HepG2 (cell line): ENCODE measurements at regions not wholly inside any gene's neighbourhood (a gene's known extent, or its start where the extent isn't known, plus 50 kb on each side); places are given as distances from the start of the nearest gene placed in this dataset.

Experiments
- ARID5B ChIP-seq: IDR thresholded peaks from 2 replicates; pipeline ENCODE4 v1.4.0; 2020; ENCODE audit warnings: mild to moderate bottlenecking, missing genetic modification reagents
- FOXK1 ChIP-seq: sonication (generic); formaldehyde crosslinking; IDR thresholded peaks from 2 replicates; pipeline ENCODE4 v1.4.0; 2020; ENCODE audit warnings: low read depth, missing genetic modification reagents, borderline replicate concordance
- GATAD2A ChIP-seq: IDR thresholded peaks from 2 replicates; pipeline ENCODE4 v1.6.1; 2016
- HMGXB3 ChIP-seq: sonication (generic); formaldehyde crosslinking; IDR thresholded peaks from 2 replicates; pipeline ENCODE4 v1.4.0; 2020; ENCODE audit warnings: missing genetic modification reagents, borderline replicate concordance
- MAX ChIP-seq: IDR thresholded peaks from 2 replicates; pipeline ENCODE4 v1.6.1; 2012; ENCODE audit warnings: inconsistent platforms
- NFRKB ChIP-seq: fragments of 450-650 bp; IDR thresholded peaks from 2 replicates; pipeline ENCODE4 v1.6.1; 2017
- NR0B2 ChIP-seq: sonication (generic); formaldehyde crosslinking; IDR thresholded peaks from 2 replicates; pipeline ENCODE4 v1.4.0; 2020; ENCODE audit warnings: mild to moderate bottlenecking, missing genetic modification reagents
- PCBP2 ChIP-seq: fragments of 200-400 bp; formaldehyde crosslinking; optimal IDR thresholded peaks from 2 replicates; pipeline ENCODE3; 2018; ENCODE audit warnings: low read length, low read depth; ENCODE audit not compliant: poor library complexity, severe bottlenecking
- SOX5 ChIP-seq: IDR thresholded peaks from 2 replicates; pipeline ENCODE4 v1.6.1; 2016; ENCODE audit warnings: borderline replicate concordance
- ZBTB37 ChIP-seq: sonication (generic); formaldehyde crosslinking; IDR thresholded peaks from 2 replicates; pipeline ENCODE4 v1.4.0; 2020; ENCODE audit warnings: mild to moderate bottlenecking, missing genetic modification reagents

GRCh38 chr7:47147213-47147631 is 434.7 kb downstream of the TNS3 start (continued):
- peak; percentile 86 for TF ChIP-seq ARID5B
- 0 out of 2 replicates have a peak, but pooled peaks have one; percentile 34 for TF ChIP-seq HMGXB3 (CRISPR knock-in tag)
- peak; percentile 31; the same call in 1 of the 2 replicates for TF ChIP-seq ZBTB37
- no peak for TF ChIP-seq PCBP2
- TF ChIP-seq MAX, result 0 out of 2 replicates have a peak, but pooled peaks have one; percentile 13
- no peak for TF ChIP-seq NR0B2
- TF ChIP-seq SOX5, result peak; percentile 74
- peak; percentile 50; the same call in 1 of the 2 replicates for TF ChIP-seq FOXK1 (CRISPR knock-in tag)
- TF ChIP-seq NFRKB, result no peak
- TF ChIP-seq GATAD2A, result peak; percentile 83
